GM06990 (cell line): ENCODE measurements at regions not wholly inside any gene's neighbourhood (a gene's known extent, or its start where the extent isn't known, plus 50 kb on each side); places are given as distances from the start of the nearest gene placed in this dataset.

Source experiments
- DNase-seq: peaks from one replicate; pipeline ENCODE4 v3.0.0-alpha.2; 2011; ENCODE audit not compliant: insufficient read length; ENCODE audit errors: extremely low read depth
- H3K27me3 ChIP-seq: replicated peaks from 2 replicates; pipeline ENCODE4 v1.6.0; 2011; ENCODE audit warnings: low read length; ENCODE audit not compliant: control insufficient read depth, insufficient read depth
- H3K36me3 ChIP-seq: 2 replicates; pipeline ENCODE4 v1.5.1; 2011; ENCODE audit warnings: low read length; ENCODE audit not compliant: control insufficient read depth, insufficient read depth
- H3K4me3 ChIP-seq: replicated peaks from 2 replicates; pipeline ENCODE4 v1.5.1; 2011; ENCODE audit warnings: low read depth, mild to moderate bottlenecking, control low read depth, low read length
- TF ChIP-seq, protein P1 (sequence below): IDR thresholded peaks from 2 replicates; pipeline ENCODE4 v1.5.1; 2011; ENCODE audit warnings: low read length, control low read depth, mild to moderate bottlenecking, inconsistent platforms; ENCODE audit not compliant: insufficient read depth, poor library complexity, severe bottlenecking

DNA sequence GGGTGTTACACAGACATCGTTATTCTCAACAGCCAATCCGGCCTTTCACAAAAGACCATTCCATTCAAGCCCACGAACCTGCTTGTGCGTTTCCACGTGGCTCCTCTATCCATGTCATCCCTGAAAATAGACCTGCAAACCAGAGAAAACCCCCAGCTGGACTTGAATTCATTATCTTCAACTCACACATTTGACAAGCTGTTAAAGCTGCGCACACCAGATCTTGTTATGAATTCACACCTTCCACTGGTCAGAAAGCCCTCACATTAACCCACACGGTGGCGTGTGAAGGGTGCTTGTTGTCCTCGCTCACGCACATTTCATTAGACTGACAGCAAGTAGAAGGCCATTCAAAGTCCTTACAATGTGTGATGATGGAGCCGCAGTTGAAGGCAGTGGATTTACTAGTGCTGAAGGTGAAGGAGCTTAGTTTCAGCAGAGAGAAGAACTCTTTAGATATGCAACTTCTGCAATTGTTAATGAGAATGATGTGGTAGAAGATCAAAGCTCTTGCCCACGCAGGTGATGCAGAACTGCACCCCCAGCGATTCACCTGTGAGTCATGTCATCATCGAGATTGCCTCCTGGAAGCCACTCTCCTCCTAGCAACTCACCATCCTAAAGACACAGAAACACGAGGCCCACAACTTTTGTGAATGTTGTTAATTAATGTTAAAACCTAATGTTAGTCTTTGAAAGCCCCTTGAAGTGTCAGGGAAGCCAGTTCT is 224.8 kb upstream of the SOX11 start:
- TF ChIP-seq, protein P1, sequence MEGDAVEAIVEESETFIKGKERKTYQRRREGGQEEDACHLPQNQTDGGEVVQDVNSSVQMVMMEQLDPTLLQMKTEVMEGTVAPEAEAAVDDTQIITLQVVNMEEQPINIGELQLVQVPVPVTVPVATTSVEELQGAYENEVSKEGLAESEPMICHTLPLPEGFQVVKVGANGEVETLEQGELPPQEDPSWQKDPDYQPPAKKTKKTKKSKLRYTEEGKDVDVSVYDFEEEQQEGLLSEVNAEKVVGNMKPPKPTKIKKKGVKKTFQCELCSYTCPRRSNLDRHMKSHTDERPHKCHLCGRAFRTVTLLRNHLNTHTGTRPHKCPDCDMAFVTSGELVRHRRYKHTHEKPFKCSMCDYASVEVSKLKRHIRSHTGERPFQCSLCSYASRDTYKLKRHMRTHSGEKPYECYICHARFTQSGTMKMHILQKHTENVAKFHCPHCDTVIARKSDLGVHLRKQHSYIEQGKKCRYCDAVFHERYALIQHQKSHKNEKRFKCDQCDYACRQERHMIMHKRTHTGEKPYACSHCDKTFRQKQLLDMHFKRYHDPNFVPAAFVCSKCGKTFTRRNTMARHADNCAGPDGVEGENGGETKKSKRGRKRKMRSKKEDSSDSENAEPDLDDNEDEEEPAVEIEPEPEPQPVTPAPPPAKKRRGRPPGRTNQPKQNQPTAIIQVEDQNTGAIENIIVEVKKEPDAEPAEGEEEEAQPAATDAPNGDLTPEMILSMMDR: no peak
- DNase-seq: no peak
- no peaks in the 10 kb centered on the region for H3K27me3 ChIP-seq
- no peaks in the 10 kb centered on the region for H3K36me3 ChIP-seq
- no peak overlapping the region for H3K4me3 ChIP-seq

DNA sequence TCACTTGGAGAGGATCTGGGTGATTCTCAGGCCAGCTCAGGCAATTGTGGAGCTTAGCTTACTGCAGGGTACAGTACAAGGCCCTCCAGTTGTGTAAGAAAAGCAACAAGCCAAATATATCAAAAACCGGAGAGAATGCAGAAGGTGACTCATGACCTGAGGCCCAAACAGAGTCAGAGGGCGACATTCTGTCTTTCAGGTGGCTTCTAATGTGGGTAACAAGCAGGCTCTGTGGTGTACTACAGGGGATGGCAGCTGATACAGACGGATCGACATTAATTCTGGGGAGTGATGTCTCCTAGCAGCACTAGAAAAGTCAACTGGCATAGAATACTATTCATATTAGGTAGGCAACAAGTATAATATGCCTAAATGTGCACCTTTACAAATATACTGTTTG is 219.5 kb upstream of the SOX11 start:
- Histone ChIP-seq H3K36me3 (no peaks in the 10 kb centered on the region), H3K4me3 (no peak overlapping the region), H3K27me3 (no peaks in the 10 kb centered on the region)
- DNase-seq: no peak
- TF ChIP-seq, protein P1: no peak

DNA sequence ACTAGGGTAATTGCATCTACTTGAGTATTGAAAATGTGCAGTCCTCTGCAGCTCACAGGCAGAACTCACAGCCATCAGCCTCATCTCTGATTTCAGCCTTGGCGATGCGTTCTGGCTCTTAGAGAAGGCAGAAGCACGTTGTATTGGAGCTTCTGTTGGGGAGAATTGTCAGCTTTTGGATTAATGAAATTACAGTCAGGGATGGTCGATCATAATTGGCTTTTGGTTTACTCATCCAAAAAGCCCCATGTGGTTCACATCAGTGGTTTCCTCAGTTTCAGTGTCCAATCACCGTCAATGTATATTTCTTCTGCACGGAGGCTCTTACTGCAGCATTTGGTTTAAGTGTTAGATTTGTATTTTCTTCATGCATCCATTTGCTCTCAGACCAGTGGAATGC is 218.5 kb upstream of the SOX11 start:
- Histone ChIP-seq H3K36me3 (no peaks in the 10 kb centered on the region), H3K27me3 (no peaks in the 10 kb centered on the region), H3K4me3 (no peak overlapping the region)
- DNase-seq: no peak
- TF ChIP-seq, protein P1: no peak

DNA sequence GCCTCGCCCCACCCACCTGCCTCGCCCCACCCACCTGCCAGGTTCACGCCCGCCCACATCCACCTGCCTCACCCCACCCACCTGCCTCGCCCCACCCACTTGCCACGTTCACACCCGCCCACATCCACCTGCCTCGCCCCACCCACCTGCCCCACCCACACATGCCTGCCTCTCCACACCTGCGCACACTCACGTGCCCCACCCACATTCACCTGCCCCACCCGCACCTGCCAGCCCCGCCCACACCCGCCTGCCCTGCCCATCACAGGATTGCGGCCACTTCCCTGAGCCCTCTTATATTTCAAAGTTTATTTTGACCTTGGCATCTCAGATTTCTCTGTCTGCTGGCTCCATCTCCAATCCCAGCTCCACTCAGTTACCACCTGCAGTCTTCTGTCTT is 217.5 kb upstream of the SOX11 start:
- Histone ChIP-seq H3K36me3 (no peaks in the 10 kb centered on the region), H3K4me3 (no peak overlapping the region), H3K27me3 (no peaks in the 10 kb centered on the region)
- TF ChIP-seq, protein P1: no peak
- no peak for DNase-seq

DNA sequence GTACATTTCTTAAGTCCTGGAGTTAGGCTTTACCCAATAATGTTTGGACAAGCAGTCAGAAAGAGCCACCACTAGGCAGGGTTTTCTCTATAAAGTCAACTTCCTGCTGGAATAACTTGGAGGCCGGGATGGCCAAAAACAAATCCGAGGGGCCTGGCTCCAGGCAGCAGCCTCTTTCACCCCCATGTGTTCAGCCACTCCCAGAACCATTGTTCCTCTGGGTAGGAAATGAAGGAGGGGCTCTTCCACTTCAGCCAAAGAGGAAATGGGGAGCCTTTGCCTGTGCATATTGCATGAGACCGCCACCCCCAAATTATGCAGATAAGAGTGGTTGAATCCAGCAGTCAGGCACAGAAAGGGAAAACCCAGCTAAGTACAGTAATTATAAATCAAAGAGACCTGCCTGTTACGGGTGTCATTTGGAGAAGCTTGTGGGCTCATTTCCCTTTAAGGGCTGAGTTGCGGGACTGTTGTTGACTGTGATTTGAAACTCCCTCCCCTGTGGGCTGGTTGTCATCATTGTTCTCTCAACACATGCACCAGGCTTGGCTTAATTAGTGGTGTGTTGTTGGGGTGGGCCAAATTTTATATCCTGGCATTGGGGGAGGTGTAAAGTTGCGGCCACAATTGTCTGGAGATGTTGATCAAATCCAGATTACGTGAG is 212.8 kb upstream of the SOX11 start:
- Histone ChIP-seq H3K36me3 (no peaks in the 10 kb centered on the region), H3K4me3 (no peak overlapping the region), H3K27me3 (no peaks in the 10 kb centered on the region)
- no peak for DNase-seq
- TF ChIP-seq, protein P1: no peak

DNA sequence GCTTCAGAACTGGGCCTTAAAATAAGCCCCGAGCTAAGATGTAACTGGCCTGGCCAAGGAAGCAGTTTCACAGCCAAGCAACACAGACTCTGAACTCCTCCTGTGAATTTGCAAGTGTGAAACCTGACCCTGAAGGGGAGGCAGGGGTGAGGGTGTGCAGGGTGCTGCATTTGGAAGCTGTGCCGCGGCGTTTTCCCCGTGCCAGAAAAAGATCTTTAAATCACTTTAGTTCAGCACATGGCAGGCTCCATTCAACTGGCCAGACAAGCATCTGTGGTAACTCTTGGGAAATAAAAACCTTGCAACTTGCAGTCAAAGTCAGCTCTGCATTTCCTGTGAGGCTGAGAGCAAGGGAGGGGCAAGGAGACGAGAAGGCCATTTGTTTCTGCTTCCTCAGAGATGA is 209.3 kb upstream of the SOX11 start:
- TF ChIP-seq, protein P1: no peak
- H3K36me3 ChIP-seq: no peaks in the 10 kb centered on the region
- no peaks in the 10 kb centered on the region for H3K27me3 ChIP-seq
- no peak for DNase-seq
- no peak overlapping the region for H3K4me3 ChIP-seq
